A549 (cell line): ENCODE measurements at regions not wholly inside any gene's neighbourhood (a gene's known extent, or its start where the extent isn't known, plus 50 kb on each side); places are given as distances from the start of the nearest gene placed in this dataset.

Experiments
- ATAC-seq, 2 experiments: fragments of 200-7000 bp in 1 of 2; fragments of >200 bp in 1 of 2; cut with Nextera tagmentation in 1 of 2; cut with Tn5 transposase in 1 of 2; 3 replicates each; pipeline versions ENCODE4 v1.8.0 to v1.9.1; 2018 to 2020; ENCODE audit warnings: mild to moderate bottlenecking in 1 of 2, moderate library complexity in 1 of 2
- CTCF ChIA-PET: fragments of 300-600 bp; sonication (Branson Sonifier 250); formaldehyde crosslinking; extraction: SDS; loops from one replicate; lab custom pipeline; 2021; ENCODE audit warnings: antibody characterized with exemption, inconsistent platforms; lab: Yijun Ruan, JAX
- POLR2A ChIA-PET: fragments of 350-600 bp; formaldehyde crosslinking; extraction: SDS; loops from one replicate; lab custom pipeline; 2021; ENCODE audit warnings: antibody characterized with exemption, inconsistent platforms; lab: Yijun Ruan, JAX
- DNase-seq, 2 experiments: peaks; one replicate each; pipeline versions ENCODE4 v3.0.0 to v3.0.0-alpha.2; 2011 to 2016; ENCODE audit warnings: low read depth in 1 of 2, low spot score in 1 of 2
- FAIRE-seq: peaks from 2 replicates; lab custom pipeline; 2011; peaks lifted over from hg19 to GRCh38; lab: Jason Lieb, UNC
- H3K27ac ChIP-seq, 2 experiments: fragments of >200 bp; sonication (Bioruptor Twin); formaldehyde crosslinking; 3 replicates each; pipeline ENCODE4 v1.5.1; 2016 to 2017
- H3K4me1 ChIP-seq: fragments of >200 bp; sonication (Bioruptor Twin); formaldehyde crosslinking; 3 replicates; pipeline ENCODE4 v1.6.1; 2016
- H3K4me2 ChIP-seq: fragments of >200 bp; sonication (Bioruptor Twin); formaldehyde crosslinking; 3 replicates; pipeline ENCODE4 v1.6.1; 2016
- H3K4me3 ChIP-seq: fragments of >200 bp; sonication (Bioruptor Twin); formaldehyde crosslinking; 3 replicates; pipeline ENCODE4 v1.5.1; 2016
- H3K9me3 ChIP-seq: fragments of >200 bp; sonication (Bioruptor Twin); formaldehyde crosslinking; 3 replicates; pipeline ENCODE4 v1.6.1; 2016
- BCL3 ChIP-seq: fragments of >200 bp; sonication (Bioruptor Twin); formaldehyde crosslinking; IDR thresholded peaks from 3 replicates; pipeline ENCODE4 v1.6.1; 2016
- CBX2 ChIP-seq: fragments of 200-600 bp; sonication (generic); IDR thresholded peaks from 2 replicates; pipeline ENCODE4 v1.6.1; 2016; ENCODE audit warnings: low read depth, mild to moderate bottlenecking, borderline replicate concordance
- CBX8 ChIP-seq: fragments of 200-600 bp; sonication (generic); IDR thresholded peaks from 2 replicates; pipeline ENCODE4 v1.6.1; 2016
- CHD4 ChIP-seq: fragments of 200-600 bp; sonication (generic); IDR thresholded peaks from 2 replicates; pipeline ENCODE4 v1.6.1; 2016; ENCODE audit warnings: antibody characterized with exemption, mild to moderate bottlenecking, borderline replicate concordance
- CTCF ChIP-seq: fragments of >200 bp; sonication (Bioruptor Twin); formaldehyde crosslinking; IDR thresholded peaks from 3 replicates; pipeline ENCODE4 v1.5.1; 2016
- EHF ChIP-seq: fragments of 250-450 bp; sonication (Bioruptor Pico); IDR thresholded peaks from 2 replicates; pipeline ENCODE4 v1.5.0; 2020; ENCODE audit warnings: mild to moderate bottlenecking
- ELK1 ChIP-seq: fragments of 150-350 bp; IDR thresholded peaks from 2 replicates; pipeline ENCODE4 v1.6.1; 2014; ENCODE audit warnings: low read depth, mild to moderate bottlenecking, low read length
- FOSL2 ChIP-seq, 2 experiments: fragments of 450-650 bp in 1 of 2; fragments of >200 bp in 1 of 2; sonication (Bioruptor Twin) in 1 of 2; formaldehyde crosslinking; IDR thresholded peaks; 2 replicates each; pipeline versions ENCODE4 v1.5.0 to v1.6.1; 2016 to 2020; ENCODE audit warnings: mild to moderate bottlenecking in 1 of 2, moderate library complexity in 1 of 2
- GATA3 ChIP-seq: IDR thresholded peaks from 2 replicates; pipeline ENCODE4 v1.6.1; 2012; ENCODE audit warnings: borderline replicate concordance
- HOXA7 ChIP-seq: fragments of 250-450 bp; sonication (Bioruptor Pico); IDR thresholded peaks from 2 replicates; pipeline ENCODE4 v1.5.0; 2020; ENCODE audit warnings: mild to moderate bottlenecking, moderate library complexity
- HOXB13 ChIP-seq: fragments of 250-450 bp; sonication (Bioruptor Pico); IDR thresholded peaks from 2 replicates; pipeline ENCODE4 v1.5.0; 2020; ENCODE audit warnings: low read depth, mild to moderate bottlenecking, moderate library complexity
- JUN ChIP-seq, 2 experiments: fragments of >200 bp; sonication (Bioruptor Twin); formaldehyde crosslinking; IDR thresholded peaks; 2 replicates in 1 of 2; 3 replicates in 1 of 2; pipeline ENCODE4 v1.6.1; 2016 to 2017
- JUNB ChIP-seq: fragments of >200 bp; sonication (Bioruptor Twin); formaldehyde crosslinking; IDR thresholded peaks from 2 replicates; pipeline ENCODE4 v1.6.1; 2016
- MAFK ChIP-seq: fragments of 450-650 bp; IDR thresholded peaks from 2 replicates; pipeline ENCODE4 v1.6.1; 2014; ENCODE audit not compliant: partially characterized antibody
- PBX3 ChIP-seq: IDR thresholded peaks from 2 replicates; pipeline ENCODE4 v1.6.1; 2012
- TFCP2L1 ChIP-seq: fragments of 250-450 bp; sonication (Bioruptor Pico); IDR thresholded peaks from 2 replicates; pipeline ENCODE4 v1.5.0; 2021; ENCODE audit warnings: mild to moderate bottlenecking
- ZFP36 ChIP-seq: fragments of 450-650 bp; IDR thresholded peaks from 2 replicates; pipeline ENCODE4 v1.6.1; 2014; ENCODE audit warnings: borderline replicate concordance; ENCODE audit not compliant: partially characterized antibody
- ZNF302 ChIP-seq: fragments of 250-450 bp; sonication (Bioruptor Pico); IDR thresholded peaks from 2 replicates; pipeline ENCODE4 v1.9.0; 2021; ENCODE audit warnings: inconsistent platforms, mild to moderate bottlenecking, moderate library complexity
- whole genome bisulfite sequencing: methylation state at CpG from one replicate; pipeline ENCODE4 v1.1.6; 2017; ENCODE audit errors: missing lambda C conversion rate; 5-methylcytosine and 5-hydroxymethylcytosine counted together

GRCh38 chr2:48221846-48222516, 92.5 kb upstream of the FOXN2 start:
- Histone ChIP-seq H3K4me2 (0 out of 3 replicates have a peak overlapping the region, but pooled peaks have one; percentile 8), H3K9me3 (no peaks in the 10 kb centered on the region), H3K4me1 (peaks cover 9% of the 10 kb centered on the region; the same call in 2 of the 3 replicates), H3K27ac (no peak overlapping the region), H3K4me3 (no peak overlapping the region)
- ATAC-seq (peak; percentile 69 to 85), DNase-seq (peak in 1 of 2 experiments; percentile 68), FAIRE-seq (no peak)
- TF ChIP-seq GATA3 (peak; percentile 48), TFCP2L1 (CRISPR knock-in tag) (no peak), CBX8 (no peak), EHF (no peak), JUNB (peak; percentile 77), CHD4 (0 out of 2 replicates have a peak, but pooled peaks have one; percentile 3), ELK1 (no peak), JUN (IDR thresholded peaks at IDR 0.05) (peak in 1 of 2 experiments; percentile 36; a peak in 1 of 5 replicates), FOSL2 (IDR thresholded peaks at IDR 0.05) (no peak; the same call in none of the 2 replicates), FOSL2 (CRISPR knock-in tag; IDR thresholded peaks at IDR 0.05) (peak; percentile 90)
- ChIA-PET POLR2A (interaction anchor here (0.5 kb wide), 1 partner anchor 85 kb away, joined by 4 read pairs; no protein-coding TSS in a partner anchor), CTCF (interaction anchor here (0.6 kb wide), 1 partner anchor 834 kb away, joined by 3 read pairs; no protein-coding TSS in a partner anchor)
- WGBS: 35% methylated on average over 4 of the region's 4 CpGs

GRCh38 chr2:48227617-48228344, 86.7 kb upstream of the FOXN2 start:
- CTCF ChIA-PET: interaction anchor here (0.7 to 1.1 kb wide), 3 partner anchors 11 to 21 kb away, joined by 4 to 6 read pairs (median 5); no protein-coding TSS in a partner anchor

GRCh38 chr2:48228345-48228684, 86.2 kb upstream of the FOXN2 start:
- Histone ChIP-seq H3K4me1 (no peaks in the 10 kb centered on the region), H3K4me2 (no peak overlapping the region), H3K27ac (no peak overlapping the region), H3K9me3 (no peaks in the 10 kb centered on the region), H3K4me3 (no peak overlapping the region)
- DNase-seq: no peak
- ChIA-PET POLR2A (no interaction called here), CTCF (interaction anchor here (0.7 to 1.1 kb wide), 3 partner anchors 10 to 21 kb away, joined by 4 to 6 read pairs (median 5); no protein-coding TSS in a partner anchor)
- no peak for TF ChIP-seq PBX3
- no peak for TF ChIP-seq BCL3
- TF ChIP-seq CTCF: no peak
- TF ChIP-seq HOXB13 (CRISPR knock-in tag): no peak
- TF ChIP-seq ZNF302 (CRISPR knock-in tag): no peak
- TF ChIP-seq HOXA7 (CRISPR knock-in tag): no peak
- no peak for TF ChIP-seq ELK1
- FAIRE-seq: no peak
- 43% methylated on average over 2 of the region's 2 CpGs for WGBS
- no peak for ATAC-seq

More at GRCh38 chr2:48227617-48228344, 86.7 kb upstream of the FOXN2 start:
- Histone ChIP-seq H3K4me2 (no peak overlapping the region), H3K27ac (no peak overlapping the region)
- no peak for FAIRE-seq
- DNase-seq: no peak
- POLR2A ChIA-PET: no interaction called here
- TF ChIP-seq CBX2: no peak
- TF ChIP-seq JUNB: no peak
- no peak for TF ChIP-seq MAFK
- no peak for TF ChIP-seq ZFP36
- no peak for TF ChIP-seq CHD4
- TF ChIP-seq, all 56 proteins: peak for 0
- H3K9me3 ChIP-seq: no peaks in the 10 kb centered on the region
- no peaks in the 10 kb centered on the region for H3K4me1 ChIP-seq
- no peak overlapping the region for H3K4me3 ChIP-seq
- WGBS: 76% methylated on average over 3 of the region's 3 CpGs
- ATAC-seq: no peak
